IMR-90 (cell line): ENCODE measurements at regions not wholly inside any gene's neighbourhood (a gene's known extent, or its start where the extent isn't known, plus 50 kb on each side); places are given as distances from the start of the nearest gene placed in this dataset.

ENCODE experiments used
- ATAC-seq: fragments of 200-7000 bp; cut with Tn5 transposase; 2 replicates; pipeline ENCODE4 v1.9.1; 2020; ENCODE audit warnings: low read depth, mild to moderate bottlenecking, moderate library complexity
- BruUV-seq: library from RNA; stranded (reverse); fragments of 400-500 nt; replicated peaks from 2 replicates; lab custom pipeline; 2021; lab: Mats Ljungman, UMichigan
- CTCF ChIA-PET: fragments of 300-600 bp; formaldehyde crosslinking; extraction: SDS; loops from one replicate; lab custom pipeline; 2021; ENCODE audit warnings: antibody characterized with exemption; lab: Yijun Ruan, JAX
- POLR2A ChIA-PET: fragments of 300-600 bp; sonication (Branson Sonifier 250); formaldehyde crosslinking; loops from one replicate; lab custom pipeline; 2022; ENCODE audit warnings: antibody characterized with exemption; ENCODE audit not compliant: unreplicated experiment; lab: Charles Lee
- DNase-seq: peaks from one replicate; pipeline ENCODE4 v3.0.0; 2013
- H2AFZ ChIP-seq: replicated peaks from 2 replicates; pipeline ENCODE3; 2013; ENCODE audit warnings: low read length, mild to moderate bottlenecking; ENCODE audit not compliant: poor library complexity
- H2AK5ac ChIP-seq: 2 replicates; pipeline ENCODE4 v1.6.1; 2013; ENCODE audit warnings: low read depth, low read length, inconsistent platforms
- H2AK9ac ChIP-seq: replicated peaks from 2 replicates; pipeline ENCODE3; 2013; ENCODE audit warnings: mild to moderate bottlenecking, low read depth, low read length, moderate library complexity; ENCODE audit not compliant: poor library complexity
- H2BK120ac ChIP-seq: 2 replicates; pipeline ENCODE4 v1.6.1; 2013; ENCODE audit warnings: low read depth, low read length, inconsistent platforms
- H2BK15ac ChIP-seq: 3 replicates; pipeline ENCODE4 v1.6.1; 2013; ENCODE audit warnings: low read depth, low read length, inconsistent platforms
- H2BK20ac ChIP-seq: 2 replicates; pipeline ENCODE4 v1.6.1; 2013; ENCODE audit warnings: low read depth, mild to moderate bottlenecking, inconsistent platforms, low read length, moderate library complexity
- H2BK5ac ChIP-seq: 2 replicates; pipeline ENCODE4 v1.6.1; 2013; ENCODE audit warnings: mild to moderate bottlenecking, low read depth, low read length, inconsistent platforms; ENCODE audit not compliant: poor library complexity, severe bottlenecking
- H3K14ac ChIP-seq: replicated peaks from 2 replicates; pipeline ENCODE4 v1.6.1; 2013; ENCODE audit warnings: low read depth, low read length, inconsistent platforms
- H3K18ac ChIP-seq: 2 replicates; pipeline ENCODE4 v1.6.1; 2013; ENCODE audit warnings: low read depth, low read length, control low read depth
- H3K23ac ChIP-seq: 2 replicates; pipeline ENCODE4 v1.6.1; 2013; ENCODE audit warnings: low read depth, low read length, inconsistent platforms
- H3K27ac ChIP-seq: 2 replicates; pipeline ENCODE4 v1.5.1; 2013; ENCODE audit warnings: mild to moderate bottlenecking, control low read depth, low read length; ENCODE audit not compliant: insufficient read depth
- H3K27me3 ChIP-seq: 2 replicates; pipeline ENCODE4 v1.6.1; 2013; ENCODE audit warnings: low read length; ENCODE audit not compliant: control insufficient read depth, insufficient read depth
- H3K36me3 ChIP-seq: 2 replicates; pipeline ENCODE4 v1.6.1; 2013; ENCODE audit warnings: low read length, mixed read lengths; ENCODE audit not compliant: control insufficient read depth, insufficient read depth
- H3K4ac ChIP-seq: 2 replicates; pipeline ENCODE4 v1.6.1; 2013; ENCODE audit warnings: low read depth, low read length, inconsistent platforms
- H3K4me1 ChIP-seq: 2 replicates; pipeline ENCODE4 v1.6.1; 2013; ENCODE audit warnings: low read length, mixed read lengths; ENCODE audit not compliant: control insufficient read depth, insufficient read depth
- H3K4me2 ChIP-seq: 2 replicates; pipeline ENCODE4 v1.6.1; 2013; ENCODE audit warnings: low read depth, mild to moderate bottlenecking, control low read depth, low read length, moderate library complexity
- H3K4me3 ChIP-seq: 2 replicates; pipeline ENCODE4 v1.5.1; 2013; ENCODE audit warnings: low read depth, mild to moderate bottlenecking, control low read depth, low read length, moderate library complexity; ENCODE audit not compliant: insufficient read depth
- H3K56ac ChIP-seq: 2 replicates; pipeline ENCODE4 v1.6.1; 2013; ENCODE audit warnings: low read length, inconsistent platforms; ENCODE audit not compliant: insufficient read depth; ENCODE audit errors: extremely low read depth
- H3K79me1 ChIP-seq, 2 experiments: 2 replicates each; pipeline ENCODE4 v1.6.1; 2013; ENCODE audit warnings: low read length in 2 of 2, inconsistent platforms in 1 of 2, low read depth in 1 of 2
- H3K9ac ChIP-seq: 2 replicates; pipeline ENCODE4 v1.6.1; 2013; ENCODE audit warnings: low read depth, low read length, control low read depth
- H3K9me1 ChIP-seq: 2 replicates; pipeline ENCODE4 v1.6.1; 2013; ENCODE audit warnings: low read length, inconsistent platforms; ENCODE audit not compliant: insufficient read depth
- H3K9me3 ChIP-seq: 2 replicates; pipeline ENCODE4 v1.6.1; 2013; ENCODE audit warnings: low read length; ENCODE audit not compliant: control insufficient read depth, insufficient read depth
- H4K20me1 ChIP-seq: 2 replicates; pipeline ENCODE4 v1.6.1; 2013; ENCODE audit warnings: low read length, inconsistent platforms; ENCODE audit not compliant: insufficient read depth
- H4K5ac ChIP-seq: 2 replicates; pipeline ENCODE4 v1.6.1; 2013; ENCODE audit warnings: mild to moderate bottlenecking, low read depth, low read length, control low read depth
- H4K8ac ChIP-seq, 2 experiments: 2 replicates each; pipeline ENCODE4 v1.6.1; 2013; ENCODE audit warnings: low read depth in 2 of 2, low read length in 2 of 2, control low read depth in 1 of 2, inconsistent platforms in 1 of 2
- H4K91ac ChIP-seq: 2 replicates; pipeline ENCODE4 v1.6.1; 2013; ENCODE audit warnings: low read depth, low read length, inconsistent platforms; ENCODE audit not compliant: insufficient read depth
- BHLHE40 ChIP-seq: fragments of 150-350 bp; IDR thresholded peaks from 2 replicates; pipeline ENCODE4 v1.6.1; 2016; ENCODE audit warnings: mild to moderate bottlenecking, low read depth, low read length
- CEBPB ChIP-seq: IDR thresholded peaks from 2 replicates; pipeline ENCODE4 v1.6.1; 2012; ENCODE audit warnings: low read depth, low read length, improper control_type of control experiment
- CHD1 ChIP-seq: IDR thresholded peaks from 2 replicates; pipeline ENCODE4 v1.6.1; 2012; ENCODE audit warnings: low read depth, low read length, improper control_type of control experiment
- ELK1 ChIP-seq: fragments of 150-350 bp; IDR thresholded peaks from 2 replicates; pipeline ENCODE4 v1.6.1; 2016; ENCODE audit warnings: low read depth, mild to moderate bottlenecking, low read length, moderate library complexity, borderline replicate concordance
- MAZ ChIP-seq: IDR thresholded peaks from 2 replicates; pipeline ENCODE4 v1.6.1; 2012; ENCODE audit warnings: low read depth, mild to moderate bottlenecking, low read length, improper control_type of control experiment, moderate library complexity, borderline replicate concordance
- MXI1 ChIP-seq: IDR thresholded peaks from 2 replicates; pipeline ENCODE4 v1.6.1; 2012; ENCODE audit warnings: low read depth, mild to moderate bottlenecking, low read length, moderate library complexity, borderline replicate concordance
- RFX5 ChIP-seq: IDR thresholded peaks from 2 replicates; pipeline ENCODE4 v1.8.0; 2012; ENCODE audit warnings: low read depth, mild to moderate bottlenecking, low read length, moderate library complexity
- SMC3 ChIP-seq: fragments of 150-350 bp; IDR thresholded peaks from 2 replicates; pipeline ENCODE4 v1.6.1; 2016; ENCODE audit warnings: low read depth, mild to moderate bottlenecking, antibody characterized with exemption, low read length, moderate library complexity
- WGBS, 2 experiments: methylation state at CpG; one replicate each; pipeline versions ENCODE4 v1.1.5 to v1.1.7; 2013; ENCODE audit warnings: missing lambda C conversion rate in 2 of 2; ENCODE audit not compliant: insufficient read length in 1 of 2; ENCODE audit errors: extremely low coverage in 2 of 2; 5-methylcytosine and 5-hydroxymethylcytosine counted together
- dilution Hi-C: fragments of 300-500 bp; cut with HindIII; formaldehyde crosslinking; loops from one replicate; pipeline ENCODE4 v1.14.3; 2018; ENCODE audit warnings: low sequenced_read_pairs; ENCODE audit not compliant: unreplicated experiment
- in situ Hi-C: fragments of 300-500 bp; cut with MboI; formaldehyde crosslinking; loops from 3 replicates; pipeline ENCODE4 v1.14.3; 2019; ENCODE audit warnings: low sequenced_read_pairs, inconsistent platforms, mixed read lengths
- intact Hi-C: fragments of 100-400 bp; cut with micrococcal nuclease; formaldehyde crosslinking; loops from 2 replicates; pipeline ENCODE4 v1.10.0; 2022
- TF ChIP-seq, protein P1 (sequence below): conservative IDR thresholded peaks from 2 replicates; pipeline ENCODE4 v1.5.1; 2012; ENCODE audit warnings: mild to moderate bottlenecking, low read depth, low read length, improper control_type of control experiment

DNA sequence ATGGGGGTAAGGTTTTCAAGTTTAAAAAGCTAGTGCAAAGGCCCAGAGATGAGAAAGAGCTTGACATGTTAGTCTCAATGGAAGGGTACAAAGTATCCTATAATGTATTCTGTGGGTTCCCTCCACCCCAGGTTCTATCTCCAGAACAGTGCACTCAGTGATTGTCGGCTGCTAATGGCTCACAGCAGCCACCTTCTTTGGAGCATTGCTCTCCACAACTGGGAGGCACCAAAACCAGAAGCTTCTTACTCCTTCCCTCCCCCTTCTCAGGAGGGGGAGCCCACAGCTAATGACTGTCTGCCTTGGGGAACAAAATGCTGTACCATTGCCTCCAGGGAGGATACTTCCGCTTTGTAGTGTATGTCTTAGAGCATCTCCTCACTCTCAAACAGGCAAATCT lies 439.4 kb upstream of the RBMS3 start:
- no peak overlapping the region for H3K4me3 ChIP-seq
- intact Hi-C loops (no loop called here), dilution Hi-C loops (no loop called here), in situ Hi-C loops (no loop called here)
- TF ChIP-seq MAZ (no peak), CEBPB (no peak), BHLHE40 (no peak), SMC3 (no peak), ELK1 (no peak), MXI1 (no peak), RFX5 (no peak), CHD1 (no peak)
- TF ChIP-seq, protein P1, sequence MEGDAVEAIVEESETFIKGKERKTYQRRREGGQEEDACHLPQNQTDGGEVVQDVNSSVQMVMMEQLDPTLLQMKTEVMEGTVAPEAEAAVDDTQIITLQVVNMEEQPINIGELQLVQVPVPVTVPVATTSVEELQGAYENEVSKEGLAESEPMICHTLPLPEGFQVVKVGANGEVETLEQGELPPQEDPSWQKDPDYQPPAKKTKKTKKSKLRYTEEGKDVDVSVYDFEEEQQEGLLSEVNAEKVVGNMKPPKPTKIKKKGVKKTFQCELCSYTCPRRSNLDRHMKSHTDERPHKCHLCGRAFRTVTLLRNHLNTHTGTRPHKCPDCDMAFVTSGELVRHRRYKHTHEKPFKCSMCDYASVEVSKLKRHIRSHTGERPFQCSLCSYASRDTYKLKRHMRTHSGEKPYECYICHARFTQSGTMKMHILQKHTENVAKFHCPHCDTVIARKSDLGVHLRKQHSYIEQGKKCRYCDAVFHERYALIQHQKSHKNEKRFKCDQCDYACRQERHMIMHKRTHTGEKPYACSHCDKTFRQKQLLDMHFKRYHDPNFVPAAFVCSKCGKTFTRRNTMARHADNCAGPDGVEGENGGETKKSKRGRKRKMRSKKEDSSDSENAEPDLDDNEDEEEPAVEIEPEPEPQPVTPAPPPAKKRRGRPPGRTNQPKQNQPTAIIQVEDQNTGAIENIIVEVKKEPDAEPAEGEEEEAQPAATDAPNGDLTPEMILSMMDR: no peak
- no peak overlapping the region for H3K4ac ChIP-seq
- no peak overlapping the region for H3K23ac ChIP-seq
- POLR2A ChIA-PET: no interaction called here
- H4K8ac ChIP-seq: no peak overlapping the region
- H2AK9ac ChIP-seq: no peak overlapping the region
- no peak overlapping the region for H2AFZ ChIP-seq
- H2BK120ac ChIP-seq: no peak overlapping the region
- DNase-seq: no peak
- no peak overlapping the region for H3K27ac ChIP-seq
- H3K56ac ChIP-seq: no peak overlapping the region
- H2AK5ac ChIP-seq: no peak overlapping the region
- no peak overlapping the region for H4K91ac ChIP-seq
- H3K4me1 ChIP-seq: no peaks in the 10 kb centered on the region
- no peak overlapping the region for H2BK5ac ChIP-seq
- no peak overlapping the region for H2BK15ac ChIP-seq
- H3K14ac ChIP-seq: no peak overlapping the region
- no peaks in the 10 kb centered on the region for H3K79me1 ChIP-seq
- H3K36me3 ChIP-seq: no peaks in the 10 kb centered on the region
- H3K9ac ChIP-seq: no peak overlapping the region
- no peak overlapping the region for H3K4me2 ChIP-seq
- CTCF ChIA-PET: interaction anchor here (0.6 kb wide), 1 partner anchor 53 kb away, joined by 5 read pairs; no protein-coding TSS in a partner anchor
- no peaks in the 10 kb centered on the region for H3K9me3 ChIP-seq
- BruUV-seq: no TSS peak
- WGBS, 2 experiments: no CpG with 5 or more reads among the region's 2 CpGs
- H3K9me1 ChIP-seq: no peaks in the 10 kb centered on the region
- no peak overlapping the region for H4K5ac ChIP-seq
- ATAC-seq: no peak
- no peak overlapping the region for H3K18ac ChIP-seq
- no peak overlapping the region for H2BK20ac ChIP-seq
- peaks cover 12% of the 10 kb centered on the region for H3K27me3 ChIP-seq
- no peaks in the 10 kb centered on the region for H4K20me1 ChIP-seq
